Bronchial epithelial cell (primary cell): ENCODE measurements at regions not wholly inside any gene's neighbourhood (a gene's known extent, or its start where the extent isn't known, plus 50 kb on each side); places are given as distances from the start of the nearest gene placed in this dataset.

Experiments
- DNase-seq: peaks from one replicate; pipeline ENCODE4 v3.0.0-alpha.2; 2010; ENCODE audit warnings: low read depth
- FAIRE-seq: peaks from 2 replicates; lab custom pipeline; 2011; peaks lifted over from hg19 to GRCh38; lab: Jason Lieb, UNC
- H3K27me3 ChIP-seq: 2 replicates; pipeline ENCODE4 v1.5.1; 2011; ENCODE audit warnings: low read length; ENCODE audit not compliant: control insufficient read depth, insufficient read depth
- H3K36me3 ChIP-seq: 2 replicates; pipeline ENCODE4 v1.5.1; 2011; ENCODE audit warnings: low read length; ENCODE audit not compliant: control insufficient read depth, insufficient read depth
- H3K4me3 ChIP-seq: 2 replicates; pipeline ENCODE4 v1.5.1; 2011; ENCODE audit warnings: mild to moderate bottlenecking, low read depth, low read length, control low read depth
- TF ChIP-seq, protein P1 (sequence below): IDR thresholded peaks from 2 replicates; pipeline ENCODE4 v1.5.1; 2011; ENCODE audit warnings: mild to moderate bottlenecking, moderate library complexity, low read length, control low read depth, inconsistent platforms; ENCODE audit not compliant: insufficient read depth, severe bottlenecking

DNA sequence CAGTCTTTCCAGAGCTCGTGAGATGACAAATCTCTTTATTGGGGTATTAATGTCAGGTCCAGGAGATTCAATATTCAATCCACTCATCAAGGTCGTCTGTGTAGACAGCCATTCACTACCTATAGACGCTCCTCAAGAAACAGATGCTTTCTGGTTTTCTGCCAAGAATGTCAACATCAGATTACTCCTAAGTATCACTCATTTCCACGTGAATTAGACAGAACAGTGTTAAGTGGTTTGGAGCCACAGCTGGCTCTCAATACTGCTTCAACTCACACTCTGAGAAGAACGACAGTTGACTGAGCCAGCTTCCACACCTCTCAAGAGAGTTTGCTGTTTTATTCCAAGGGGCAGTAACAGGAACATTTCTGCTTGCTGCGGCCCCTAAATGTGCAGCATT lies 113.5 kb upstream of the NEDD4L start:
- no peaks in the 10 kb centered on the region for H3K27me3 ChIP-seq
- TF ChIP-seq, protein P1, sequence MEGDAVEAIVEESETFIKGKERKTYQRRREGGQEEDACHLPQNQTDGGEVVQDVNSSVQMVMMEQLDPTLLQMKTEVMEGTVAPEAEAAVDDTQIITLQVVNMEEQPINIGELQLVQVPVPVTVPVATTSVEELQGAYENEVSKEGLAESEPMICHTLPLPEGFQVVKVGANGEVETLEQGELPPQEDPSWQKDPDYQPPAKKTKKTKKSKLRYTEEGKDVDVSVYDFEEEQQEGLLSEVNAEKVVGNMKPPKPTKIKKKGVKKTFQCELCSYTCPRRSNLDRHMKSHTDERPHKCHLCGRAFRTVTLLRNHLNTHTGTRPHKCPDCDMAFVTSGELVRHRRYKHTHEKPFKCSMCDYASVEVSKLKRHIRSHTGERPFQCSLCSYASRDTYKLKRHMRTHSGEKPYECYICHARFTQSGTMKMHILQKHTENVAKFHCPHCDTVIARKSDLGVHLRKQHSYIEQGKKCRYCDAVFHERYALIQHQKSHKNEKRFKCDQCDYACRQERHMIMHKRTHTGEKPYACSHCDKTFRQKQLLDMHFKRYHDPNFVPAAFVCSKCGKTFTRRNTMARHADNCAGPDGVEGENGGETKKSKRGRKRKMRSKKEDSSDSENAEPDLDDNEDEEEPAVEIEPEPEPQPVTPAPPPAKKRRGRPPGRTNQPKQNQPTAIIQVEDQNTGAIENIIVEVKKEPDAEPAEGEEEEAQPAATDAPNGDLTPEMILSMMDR: no peak
- no peak overlapping the region for H3K4me3 ChIP-seq
- DNase-seq: peak; percentile 84
- no peaks in the 10 kb centered on the region for H3K36me3 ChIP-seq
- FAIRE-seq: no peak

DNA sequence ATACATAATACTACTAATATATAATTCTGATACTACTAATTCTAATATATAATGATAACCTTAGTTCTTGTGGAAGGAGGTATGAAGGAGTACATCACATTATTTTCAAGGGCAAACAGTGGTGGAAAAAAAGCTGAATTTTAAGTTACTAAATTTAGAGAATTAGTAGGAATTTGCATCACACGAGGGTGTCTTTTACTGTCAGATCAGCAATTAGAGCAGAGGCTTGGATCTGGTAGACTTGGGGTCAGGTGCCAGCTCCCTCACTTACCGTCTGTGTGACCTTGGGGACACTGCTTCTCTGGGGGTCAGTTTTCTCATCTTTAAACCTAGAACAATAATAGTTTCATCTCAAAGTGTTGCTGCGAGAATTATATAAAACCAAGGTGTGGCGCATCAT lies 114.1 kb upstream of the NEDD4L start:
- H3K27me3 ChIP-seq: no peaks in the 10 kb centered on the region
- no peak for FAIRE-seq
- TF ChIP-seq, protein P1: no peak
- no peaks in the 10 kb centered on the region for H3K36me3 ChIP-seq
- no peak overlapping the region for H3K4me3 ChIP-seq
- DNase-seq: no peak

DNA sequence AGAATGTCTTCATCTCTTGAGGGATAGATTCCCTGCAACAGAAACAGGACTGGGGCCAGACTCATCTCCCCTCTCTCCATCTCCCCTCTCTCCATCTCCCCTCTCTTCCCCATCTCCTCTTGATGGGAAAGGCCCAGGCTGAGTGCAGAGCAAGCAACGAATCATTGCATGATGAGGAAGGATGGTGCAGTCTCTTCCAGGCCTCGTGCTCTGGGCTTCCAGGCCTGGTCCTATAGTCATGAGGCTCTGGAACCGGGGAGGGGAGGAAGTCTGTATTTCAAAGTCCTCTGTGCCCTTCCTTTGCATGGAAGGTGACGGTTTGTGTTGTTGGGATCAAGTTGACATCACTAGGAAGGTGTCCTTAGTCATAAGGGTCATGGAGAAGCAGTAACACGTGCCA lies 115.6 kb upstream of the NEDD4L start:
- FAIRE-seq (no peak), DNase-seq (no peak)
- Histone ChIP-seq H3K4me3 (no peak overlapping the region), H3K27me3 (no peaks in the 10 kb centered on the region), H3K36me3 (no peaks in the 10 kb centered on the region)
- TF ChIP-seq, protein P1: no peak

DNA sequence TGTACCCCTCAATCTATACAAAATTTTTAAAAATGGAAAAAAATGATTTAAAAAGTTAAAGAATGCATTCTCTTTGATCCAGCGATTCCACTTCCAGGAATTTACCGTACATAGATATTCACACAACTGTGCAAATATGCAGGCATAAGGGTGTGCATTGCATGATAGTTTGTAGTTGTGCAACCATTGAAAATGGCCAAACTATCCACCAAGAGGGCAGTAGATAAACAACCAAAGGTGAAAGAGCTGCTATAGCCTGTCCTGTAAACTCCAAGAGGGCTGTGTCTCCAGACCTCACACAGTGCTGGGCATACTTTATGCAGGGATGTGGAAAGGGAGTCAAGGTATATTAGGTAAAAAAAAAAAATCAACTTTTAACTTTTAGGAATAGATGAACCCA lies 116.5 kb upstream of the NEDD4L start:
- DNase-seq (no peak), FAIRE-seq (no peak)
- TF ChIP-seq, protein P1: no peak

DNA sequence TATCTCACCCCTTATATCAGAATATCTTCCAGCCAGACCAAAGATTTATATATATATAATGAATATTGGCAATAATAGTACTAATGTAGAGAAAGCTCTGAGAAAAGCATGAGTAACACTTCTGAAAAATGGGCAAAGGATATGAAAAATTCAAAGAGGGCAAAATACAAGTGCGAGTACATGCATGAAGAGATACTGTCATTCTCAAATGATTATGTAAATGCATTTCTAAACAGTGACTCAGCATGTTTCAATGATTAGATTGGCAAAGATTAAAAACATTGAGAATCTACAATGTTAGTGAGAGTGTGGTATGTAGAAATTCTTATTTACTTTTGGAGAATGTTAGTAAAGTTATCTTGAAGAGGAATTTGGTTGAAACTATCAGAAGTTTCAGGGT lies 118.3 kb upstream of the NEDD4L start:
- TF ChIP-seq, protein P1: no peak
- peak; percentile 91 for DNase-seq
- FAIRE-seq: no peak
- Histone ChIP-seq H3K4me3 (no peak overlapping the region), H3K27me3 (no peaks in the 10 kb centered on the region), H3K36me3 (no peaks in the 10 kb centered on the region)

More for the DNA sequence above, 116.5 kb upstream of the NEDD4L start:
- Histone ChIP-seq H3K27me3 (no peaks in the 10 kb centered on the region), H3K36me3 (no peaks in the 10 kb centered on the region), H3K4me3 (no peak overlapping the region)

DNA sequence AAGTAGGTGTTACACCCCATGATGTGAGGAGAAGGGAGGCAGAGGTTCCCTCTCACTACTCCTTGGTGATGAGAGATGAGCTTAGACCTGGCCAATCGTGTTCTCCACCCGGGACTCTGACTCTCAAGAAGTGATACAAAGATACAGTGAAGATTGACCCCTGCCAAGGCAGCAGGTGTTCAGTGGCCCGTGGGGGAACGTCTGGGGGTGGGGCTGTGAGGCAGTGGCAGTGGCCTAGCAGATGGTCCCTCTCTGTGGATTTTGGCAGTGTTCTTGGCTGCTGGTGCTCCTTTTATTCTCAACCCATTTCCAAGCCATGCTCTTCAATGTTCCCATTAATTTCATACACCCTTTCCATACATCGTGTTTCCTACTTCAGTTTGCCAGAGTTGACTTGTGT lies 120.4 kb upstream of the NEDD4L start:
- H3K36me3 ChIP-seq: no peaks in the 10 kb centered on the region
- DNase-seq (no peak), FAIRE-seq (no peak)
- H3K27me3 ChIP-seq: no peaks in the 10 kb centered on the region
- no peak overlapping the region for H3K4me3 ChIP-seq
- TF ChIP-seq, protein P1: no peak
